ENCODE measurements at regions not wholly inside any gene's neighbourhood (a gene's known extent, or its start where the extent isn't known, plus 50 kb on each side); places are given as distances from the start of the nearest gene placed in this dataset.

GRCh38 chr14:51507906-51508511, 143.7 kb upstream of the FRMD6 start:
- TF ChIP-seq CTCF (IDR thresholded peaks at IDR 0.05; ENCODE audit: control insufficient read depth, extremely low read depth, insufficient read depth), result no peak
- H3K4me3 ChIP-seq (ENCODE audit: low read depth, low read length), result no peak overlapping the region
- DNase-seq (ENCODE audit: low read depth), result no peak

GRCh38 chr14:51511265-51511664, 140.4 kb upstream of the FRMD6 start:
- H3K4me3 ChIP-seq (ENCODE audit: low read depth, low read length), result no peak overlapping the region
- DNase-seq (ENCODE audit: low read depth), result no peak
- no peak for TF ChIP-seq CTCF (IDR thresholded peaks at IDR 0.05; ENCODE audit: control insufficient read depth, extremely low read depth, insufficient read depth)

- H3K4me3 ChIP-seq (ENCODE audit: low read depth, low read length), result no peak overlapping the region
- TF ChIP-seq CTCF (IDR thresholded peaks at IDR 0.05; ENCODE audit: control insufficient read depth, extremely low read depth, insufficient read depth), result no peak
- DNase-seq (ENCODE audit: low read depth), result no peak
Observed at GRCh38 chr14:51512316-51512715, 139.4 kb upstream of the FRMD6 start.

GRCh38 chr14:51513281-51513680, 138.4 kb upstream of the FRMD6 start:
- DNase-seq (ENCODE audit: low read depth), result no peak
- no peak for TF ChIP-seq CTCF (IDR thresholded peaks at IDR 0.05; ENCODE audit: control insufficient read depth, extremely low read depth, insufficient read depth)
- no peak overlapping the region for H3K4me3 ChIP-seq (ENCODE audit: low read depth, low read length)

GRCh38 chr14:51513933-51514332, 137.8 kb upstream of the FRMD6 start:
- DNase-seq (ENCODE audit: low read depth), result no peak
- no peak overlapping the region for H3K4me3 ChIP-seq (ENCODE audit: low read depth, low read length)
- TF ChIP-seq CTCF (IDR thresholded peaks at IDR 0.05; ENCODE audit: control insufficient read depth, extremely low read depth, insufficient read depth), result no peak

GRCh38 chr14:51515611-51516010, 136.1 kb upstream of the FRMD6 start:
- no peak for DNase-seq (ENCODE audit: low read depth)
- H3K4me3 ChIP-seq (ENCODE audit: low read depth, low read length), result no peak overlapping the region
- TF ChIP-seq CTCF (IDR thresholded peaks at IDR 0.05; ENCODE audit: control insufficient read depth, extremely low read depth, insufficient read depth), result no peak

GRCh38 chr14:51516706-51517395, 134.9 kb upstream of the FRMD6 start:
- no peak for TF ChIP-seq CTCF (IDR thresholded peaks at IDR 0.05; ENCODE audit: control insufficient read depth, extremely low read depth, insufficient read depth)

More at GRCh38 chr14:51516706-51517395, 134.9 kb upstream of the FRMD6 start:
- no peak for DNase-seq (ENCODE audit: low read depth)
- no peak overlapping the region for H3K4me3 ChIP-seq (ENCODE audit: low read depth, low read length)
